ENCODE measurements at regions not wholly inside any gene's neighbourhood (a gene's known extent, or its start where the extent isn't known, plus 50 kb on each side); places are given as distances from the start of the nearest gene placed in this dataset.
"Not testable (repeated sequence)": the region's sequence is repeated elsewhere in the genome, so short reads cannot be mapped to it uniquely, and the experiment has no call there.

- Histone ChIP-seq H3K27me3 (ENCODE audit: control insufficient read depth in 5 of 5, insufficient read depth in 4 of 5, low read length in 5 of 5) (peaks cover 0 to 7% (median 0%) of the 10 kb centered on the region in 5 donors), H3K4me1 (ENCODE audit: control insufficient read depth in 5 of 5, insufficient read depth in 5 of 5, low read length in 5 of 5) (peaks cover 0 to 2% (median 0%) of the 10 kb centered on the region in 5 donors), H3K4me3 (ENCODE audit: low read depth in 1 of 5, low read length in 5 of 5) (no peak overlapping the region), H3K36me3 (ENCODE audit: control insufficient read depth in 5 of 5, insufficient read depth in 5 of 5, low read length in 5 of 5) (no peaks in the 10 kb centered on the region), H3K27ac (ENCODE audit: low read depth, low read length) (no peak overlapping the region), H3K9ac (ENCODE audit: low read length in 5 of 5) (no peak overlapping the region), H3K9me3 (ENCODE audit: control insufficient read depth in 5 of 5, low read length in 5 of 5) (peaks cover 0 to 4% (median 0%) of the 10 kb centered on the region in 5 donors)
Measured at GRCh38 chr17:27944546-27945332, 51.6 kb upstream of the LYRM9 start.

GRCh38 chr17:27945333-27945616 lies 52.1 kb upstream of the LYRM9 start:
- Histone ChIP-seq H3K36me3 (ENCODE audit: control insufficient read depth in 5 of 5, insufficient read depth in 5 of 5, low read length in 5 of 5) (no peaks in the 10 kb centered on the region), H3K27me3 (ENCODE audit: control insufficient read depth in 5 of 5, insufficient read depth in 4 of 5, low read length in 5 of 5) (peaks cover 0 to 3% (median 0%) of the 10 kb centered on the region in 5 donors), H3K9me3 (ENCODE audit: control insufficient read depth in 5 of 5, low read length in 5 of 5) (peaks cover 0 to 4% (median 0%) of the 10 kb centered on the region in 5 donors), H3K27ac (ENCODE audit: low read depth, low read length) (no peak overlapping the region), H3K4me1 (ENCODE audit: control insufficient read depth in 5 of 5, insufficient read depth in 5 of 5, low read length in 5 of 5) (peaks cover 0 to 2% (median 0%) of the 10 kb centered on the region in 5 donors), H3K9ac (ENCODE audit: low read length in 5 of 5) (no peak overlapping the region), H3K4me3 (ENCODE audit: low read depth in 1 of 5, low read length in 5 of 5) (no peak overlapping the region)

- H3K27ac ChIP-seq (ENCODE audit: low read depth, low read length) = no peak overlapping the region
- H3K36me3 ChIP-seq (ENCODE audit: control insufficient read depth in 5 of 5, insufficient read depth in 5 of 5, low read length in 5 of 5) = no peaks in the 10 kb centered on the region
- no peak overlapping the region for H3K4me3 ChIP-seq (ENCODE audit: low read depth in 1 of 5, low read length in 5 of 5)
- peaks cover 0 to 4% (median 0%) of the 10 kb centered on the region in 5 donors for H3K9me3 ChIP-seq (ENCODE audit: control insufficient read depth in 5 of 5, low read length in 5 of 5)
- H3K9ac ChIP-seq (ENCODE audit: low read length in 5 of 5) = no peak overlapping the region
- peaks cover 0 to 2% (median 0%) of the 10 kb centered on the region in 5 donors for H3K4me1 ChIP-seq (ENCODE audit: control insufficient read depth in 5 of 5, insufficient read depth in 5 of 5, low read length in 5 of 5)
- H3K27me3 ChIP-seq (ENCODE audit: control insufficient read depth in 5 of 5, insufficient read depth in 4 of 5, low read length in 5 of 5) = peaks cover 0 to under 1% (median 0%) of the 10 kb centered on the region in 5 donors
Measured at GRCh38 chr17:27945953-27946352, 52.8 kb upstream of the LYRM9 start.

DNA sequence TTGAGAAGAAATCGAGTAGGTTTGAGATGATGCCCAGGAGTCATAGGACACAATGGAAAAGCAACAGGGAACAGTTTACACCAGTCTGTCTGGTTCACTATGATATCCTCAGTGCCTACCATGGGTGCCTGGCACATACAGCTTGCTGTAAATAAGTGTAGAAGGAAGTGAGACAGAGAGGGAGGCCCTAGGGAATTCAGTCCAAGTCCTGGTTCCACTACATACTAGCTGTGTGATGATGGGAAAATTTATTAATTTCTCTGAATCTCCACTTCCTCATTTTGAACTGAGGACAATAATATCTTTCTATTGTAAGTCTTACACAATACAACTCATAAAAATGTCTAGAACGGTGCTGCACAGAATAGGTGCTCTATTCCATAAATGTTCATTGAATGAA lies 53.3 kb upstream of the LYRM9 start:
- Histone ChIP-seq H3K9ac (ENCODE audit: low read length in 5 of 5) (no peak overlapping the region), H3K36me3 (ENCODE audit: control insufficient read depth in 5 of 5, insufficient read depth in 5 of 5, low read length in 5 of 5) (no peaks in the 10 kb centered on the region), H3K27ac (ENCODE audit: low read depth, low read length) (no peak overlapping the region), H3K9me3 (ENCODE audit: control insufficient read depth in 5 of 5, low read length in 5 of 5) (peaks cover 0 to 4% (median 0%) of the 10 kb centered on the region in 5 donors), H3K4me1 (ENCODE audit: control insufficient read depth in 5 of 5, insufficient read depth in 5 of 5, low read length in 5 of 5) (peaks cover 0 to 2% (median 0%) of the 10 kb centered on the region in 5 donors), H3K27me3 (ENCODE audit: control insufficient read depth in 5 of 5, insufficient read depth in 4 of 5, low read length in 5 of 5) (peaks cover 0 to 2% (median 0%) of the 10 kb centered on the region in 5 donors), H3K4me3 (ENCODE audit: low read depth in 1 of 5, low read length in 5 of 5) (no peak overlapping the region)

- H3K36me3 ChIP-seq (ENCODE audit: control insufficient read depth in 5 of 5, insufficient read depth in 5 of 5, low read length in 5 of 5) = no peaks in the 10 kb centered on the region
- H3K9ac ChIP-seq (ENCODE audit: low read length in 5 of 5) = no peak overlapping the region
- H3K4me1 ChIP-seq (ENCODE audit: control insufficient read depth in 5 of 5, insufficient read depth in 5 of 5, low read length in 5 of 5) = peaks cover 0 to 2% (median 0%) of the 10 kb centered on the region in 5 donors
- peaks cover 0 to 7% (median 0%) of the 10 kb centered on the region in 5 donors for H3K27me3 ChIP-seq (ENCODE audit: control insufficient read depth in 5 of 5, insufficient read depth in 4 of 5, low read length in 5 of 5)
- H3K9me3 ChIP-seq (ENCODE audit: control insufficient read depth in 5 of 5, low read length in 5 of 5) = peaks cover 0 to 4% (median 0%) of the 10 kb centered on the region in 5 donors
- H3K27ac ChIP-seq (ENCODE audit: low read depth, low read length) = no peak overlapping the region
- H3K4me3 ChIP-seq (ENCODE audit: low read depth in 1 of 5, low read length in 5 of 5) = no peak overlapping the region
Measured at GRCh38 chr17:27947005-27947406, 53.8 kb upstream of the LYRM9 start.

DNA sequence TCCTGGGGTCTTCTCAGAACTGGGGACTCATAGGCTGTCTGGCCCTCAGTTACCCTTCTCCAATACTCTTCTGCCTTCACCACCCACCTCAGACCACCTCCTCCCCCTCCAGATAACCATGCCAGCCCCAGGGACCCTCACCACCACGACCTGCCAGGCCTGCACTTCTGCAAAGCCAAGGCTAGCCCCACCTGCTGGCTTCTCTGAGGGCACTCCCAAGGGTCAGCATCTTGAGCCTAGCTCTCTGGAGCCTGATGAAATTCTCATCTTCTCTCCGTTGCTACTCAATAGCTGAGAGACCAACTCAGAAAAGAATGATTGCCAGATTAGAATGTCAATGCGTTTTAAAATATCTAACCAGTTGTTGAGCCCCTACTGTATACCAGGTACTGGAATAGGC lies 56.1 kb upstream of the LYRM9 start:
- H3K4me3 ChIP-seq (ENCODE audit: low read depth in 1 of 5, low read length in 5 of 5) = no peak overlapping the region
- no peaks in the 10 kb centered on the region for H3K9me3 ChIP-seq (ENCODE audit: control insufficient read depth in 5 of 5, low read length in 5 of 5)
- peaks cover 0 to 7% (median 0%) of the 10 kb centered on the region in 5 donors for H3K4me1 ChIP-seq (ENCODE audit: control insufficient read depth in 5 of 5, insufficient read depth in 5 of 5, low read length in 5 of 5)
- H3K36me3 ChIP-seq (ENCODE audit: control insufficient read depth in 5 of 5, insufficient read depth in 5 of 5, low read length in 5 of 5) = no peaks in the 10 kb centered on the region
- H3K27ac ChIP-seq (ENCODE audit: low read depth, low read length) = no peak overlapping the region
- H3K27me3 ChIP-seq (ENCODE audit: control insufficient read depth in 5 of 5, insufficient read depth in 4 of 5, low read length in 5 of 5) = peaks cover 0 to 7% (median 2%) of the 10 kb centered on the region in 5 donors
- no peak overlapping the region for H3K9ac ChIP-seq (ENCODE audit: low read length in 5 of 5)

- not testable (repeated sequence) for H3K27me3 ChIP-seq (ENCODE audit: control insufficient read depth in 5 of 5, insufficient read depth in 4 of 5, low read length in 5 of 5); H3K4me3 ChIP-seq (ENCODE audit: low read depth in 1 of 5, low read length in 5 of 5); H3K4me1 ChIP-seq (ENCODE audit: control insufficient read depth in 5 of 5, insufficient read depth in 5 of 5, low read length in 5 of 5); H3K27ac ChIP-seq (ENCODE audit: low read depth, low read length); H3K9me3 ChIP-seq (ENCODE audit: control insufficient read depth in 5 of 5, low read length in 5 of 5); H3K36me3 ChIP-seq (ENCODE audit: control insufficient read depth in 5 of 5, insufficient read depth in 5 of 5, low read length in 5 of 5); H3K9ac ChIP-seq (ENCODE audit: low read length in 5 of 5)
Measured at GRCh38 chr17:27950225-27950624, 57.1 kb upstream of the LYRM9 start.

DNA sequence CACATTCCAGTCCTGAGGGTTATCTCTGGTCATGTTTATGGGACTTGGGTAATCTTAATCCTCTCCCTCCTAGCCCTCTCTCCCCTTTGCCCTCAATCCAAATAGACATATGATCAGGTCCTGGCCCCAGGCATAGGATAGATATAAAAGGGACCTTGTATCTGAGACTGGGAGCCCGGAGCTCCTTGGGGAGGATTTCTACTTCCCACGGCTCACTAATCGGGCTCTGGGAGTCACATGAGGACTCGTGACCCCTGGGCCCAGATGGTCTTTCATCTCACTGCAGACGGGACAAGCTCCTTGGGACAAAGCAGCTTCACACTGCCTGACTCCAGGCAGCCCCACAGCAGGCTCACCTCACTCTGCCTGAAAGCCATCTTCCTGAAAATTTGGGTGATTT lies 57.8 kb upstream of the LYRM9 start:
- Histone ChIP-seq H3K9ac (ENCODE audit: low read length in 5 of 5) (no peak overlapping the region), H3K27ac (ENCODE audit: low read depth, low read length) (no peak overlapping the region), H3K4me3 (ENCODE audit: low read depth in 1 of 5, low read length in 5 of 5) (no peak overlapping the region)

GRCh38 chr17:27951872-27952271 lies 58.7 kb upstream of the LYRM9 start:
- Histone ChIP-seq H3K27me3 (ENCODE audit: control insufficient read depth in 5 of 5, insufficient read depth in 4 of 5, low read length in 5 of 5) (peaks cover 0 to 8% (median 2%) of the 10 kb centered on the region in 5 donors), H3K9me3 (ENCODE audit: control insufficient read depth in 5 of 5, low read length in 5 of 5) (no peaks in the 10 kb centered on the region), H3K27ac (ENCODE audit: low read depth, low read length) (no peak overlapping the region), H3K36me3 (ENCODE audit: control insufficient read depth in 5 of 5, insufficient read depth in 5 of 5, low read length in 5 of 5) (no peaks in the 10 kb centered on the region), H3K9ac (ENCODE audit: low read length in 5 of 5) (no peak overlapping the region), H3K4me1 (ENCODE audit: control insufficient read depth in 5 of 5, insufficient read depth in 5 of 5, low read length in 5 of 5) (peaks cover 0 to 7% (median 0%) of the 10 kb centered on the region in 5 donors), H3K4me3 (ENCODE audit: low read depth in 1 of 5, low read length in 5 of 5) (no peak overlapping the region)

More for the DNA sequence above, 57.8 kb upstream of the LYRM9 start:
- no peaks in the 10 kb centered on the region for H3K36me3 ChIP-seq (ENCODE audit: control insufficient read depth in 5 of 5, insufficient read depth in 5 of 5, low read length in 5 of 5)
- peaks cover 0 to 8% (median 2%) of the 10 kb centered on the region in 5 donors for H3K27me3 ChIP-seq (ENCODE audit: control insufficient read depth in 5 of 5, insufficient read depth in 4 of 5, low read length in 5 of 5)
- peaks cover 0 to 7% (median 0%) of the 10 kb centered on the region in 5 donors for H3K4me1 ChIP-seq (ENCODE audit: control insufficient read depth in 5 of 5, insufficient read depth in 5 of 5, low read length in 5 of 5)
- H3K9me3 ChIP-seq (ENCODE audit: control insufficient read depth in 5 of 5, low read length in 5 of 5) = no peaks in the 10 kb centered on the region

DNA sequence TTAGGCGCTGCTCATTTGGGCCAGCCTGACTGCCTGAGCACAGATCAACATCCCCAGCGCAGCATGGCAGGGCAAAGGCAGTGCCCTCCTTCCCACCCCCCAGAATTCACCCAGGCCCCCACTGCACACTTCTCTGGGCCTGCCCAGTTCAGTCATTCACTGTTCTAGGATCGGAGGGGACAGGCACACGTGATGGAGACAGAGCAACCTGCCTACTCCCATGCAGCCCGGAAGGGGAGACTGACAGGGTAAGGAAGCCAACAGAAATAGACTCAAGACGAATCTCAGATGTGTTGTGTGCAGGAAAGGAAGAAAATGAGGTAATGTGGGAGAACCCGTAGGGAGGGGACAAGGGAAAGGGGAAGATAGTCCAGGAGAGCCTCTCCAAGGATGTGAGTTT lies 59.2 kb upstream of the LYRM9 start:
- no peak overlapping the region for H3K4me3 ChIP-seq (ENCODE audit: low read depth in 1 of 5, low read length in 5 of 5)
- no peaks in the 10 kb centered on the region for H3K36me3 ChIP-seq (ENCODE audit: control insufficient read depth in 5 of 5, insufficient read depth in 5 of 5, low read length in 5 of 5)
- H3K4me1 ChIP-seq (ENCODE audit: control insufficient read depth in 5 of 5, insufficient read depth in 5 of 5, low read length in 5 of 5) = peaks cover 0 to 7% (median 0%) of the 10 kb centered on the region in 5 donors
- H3K9ac ChIP-seq (ENCODE audit: low read length in 5 of 5) = no peak overlapping the region
- H3K27ac ChIP-seq (ENCODE audit: low read depth, low read length) = no peak overlapping the region
- peaks cover 0 to 8% (median 2%) of the 10 kb centered on the region in 5 donors for H3K27me3 ChIP-seq (ENCODE audit: control insufficient read depth in 5 of 5, insufficient read depth in 4 of 5, low read length in 5 of 5)
- no peaks in the 10 kb centered on the region for H3K9me3 ChIP-seq (ENCODE audit: control insufficient read depth in 5 of 5, low read length in 5 of 5)

Measured in subcutaneous abdominal adipose tissue (tissue), 5 donors.